Astrocyte (in vitro differentiated cells and primary cell): ENCODE measurements at regions not wholly inside any gene's neighbourhood (a gene's known extent, or its start where the extent isn't known, plus 50 kb on each side); places are given as distances from the start of the nearest gene placed in this dataset.

Experiments used
- CTCF ChIP-seq: IDR thresholded peaks from 2 replicates; pipeline ENCODE4 v1.5.1; 2011; ENCODE audit warnings: low read depth, mild to moderate bottlenecking, inconsistent platforms, low read length, moderate library complexity; ENCODE audit not compliant: insufficient read depth
- EZH2 ChIP-seq: IDR thresholded peaks from 2 replicates; pipeline ENCODE4 v1.6.1; 2012; ENCODE audit warnings: mild to moderate bottlenecking, low read length, inconsistent platforms; ENCODE audit not compliant: insufficient read depth

- TF ChIP-seq EZH2 (no peak), CTCF (no peak)
Observed at GRCh38 chr6:67887419-67887746, 747.7 kb upstream of the ADGRB3 start.
